ENCODE measurements at regions not wholly inside any gene's neighbourhood (a gene's known extent, or its start where the extent isn't known, plus 50 kb on each side); places are given as distances from the start of the nearest gene placed in this dataset.

GRCh38 chr6:11434565-11435326 lies 102.8 kb upstream of the TMEM170B start (continued):
- TF ChIP-seq ZNF232 (CRISPR knock-in tag; IDR thresholded peaks at IDR 0.05; ENCODE audit: borderline replicate concordance) (no peak), SOX13 (IDR thresholded peaks at IDR 0.05) (peak; percentile 88), SOX13 (CRISPR knock-in tag; conservative IDR thresholded peaks at IDR 0.05 in 1 of 2, IDR thresholded peaks at IDR 0.05 in 1 of 2) (peak in 1 of 2 experiments; percentile 98; a peak in 2 of 4 replicates), ZNF121 (CRISPR knock-in tag; IDR thresholded peaks at IDR 0.05) (peak; percentile 63; the same call in 1 of the 2 replicates), DMAP1 (CRISPR knock-in tag; IDR thresholded peaks at IDR 0.05) (peak; percentile 85; the same call in 1 of the 2 replicates), NBN (conservative IDR thresholded peaks at IDR 0.05) (no peak), ZNF652 (CRISPR knock-in tag; IDR thresholded peaks at IDR 0.05; ENCODE audit: borderline replicate concordance, low read depth) (peak; percentile 63; the same call in 1 of the 2 replicates), ZNF777 (CRISPR knock-in tag; IDR thresholded peaks at IDR 0.05) (no peak), ELK4 (CRISPR knock-in tag; IDR thresholded peaks at IDR 0.05; ENCODE audit: borderline replicate concordance) (no peak), CCDC6 (CRISPR knock-in tag; IDR thresholded peaks at IDR 0.05) (peak; percentile 87), ZNF589 (CRISPR knock-in tag; conservative IDR thresholded peaks at IDR 0.05) (no peak), ZBTB2 (CRISPR knock-in tag; IDR thresholded peaks at IDR 0.05; ENCODE audit: low read depth) (peak; percentile 43; the same call in 1 of the 2 replicates), ZNF616 (CRISPR knock-in tag; IDR thresholded peaks at IDR 0.05; ENCODE audit: low read depth) (0 out of 2 replicates have a peak, but pooled peaks have one; percentile 76), ZSCAN9 (CRISPR knock-in tag; IDR thresholded peaks at IDR 0.05; ENCODE audit: borderline replicate concordance) (peak; percentile 95; the same call in 1 of the 2 replicates), HHEX (CRISPR knock-in tag; IDR thresholded peaks at IDR 0.05) (peak; percentile 93), LRRFIP1 (CRISPR knock-in tag; conservative IDR thresholded peaks at IDR 0.05) (no peak), ZFY (CRISPR knock-in tag; IDR thresholded peaks at IDR 0.05) (no peak), ARID2 (CRISPR knock-in tag; IDR thresholded peaks at IDR 0.05; ENCODE audit: borderline replicate concordance) (0 out of 2 replicates have a peak, but pooled peaks have one; percentile 33), RFX5 (IDR thresholded peaks at IDR 0.05; ENCODE audit: low read depth, low read length) (no peak), ELF3 (CRISPR knock-in tag; IDR thresholded peaks at IDR 0.05) (peak; percentile 97), GLI4 (CRISPR knock-in tag; IDR thresholded peaks at IDR 0.05; ENCODE audit: borderline replicate concordance) (peak; percentile 81), HMG20B (CRISPR knock-in tag; conservative IDR thresholded peaks at IDR 0.05) (peak; percentile 92)
- TF ChIP-seq, protein P1, sequence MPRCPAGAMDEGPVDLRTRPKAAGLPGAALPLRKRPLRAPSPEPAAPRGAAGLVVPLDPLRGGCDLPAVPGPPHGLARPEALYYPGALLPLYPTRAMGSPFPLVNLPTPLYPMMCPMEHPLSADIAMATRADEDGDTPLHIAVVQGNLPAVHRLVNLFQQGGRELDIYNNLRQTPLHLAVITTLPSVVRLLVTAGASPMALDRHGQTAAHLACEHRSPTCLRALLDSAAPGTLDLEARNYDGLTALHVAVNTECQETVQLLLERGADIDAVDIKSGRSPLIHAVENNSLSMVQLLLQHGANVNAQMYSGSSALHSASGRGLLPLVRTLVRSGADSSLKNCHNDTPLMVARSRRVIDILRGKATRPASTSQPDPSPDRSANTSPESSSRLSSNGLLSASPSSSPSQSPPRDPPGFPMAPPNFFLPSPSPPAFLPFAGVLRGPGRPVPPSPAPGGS (CRISPR knock-in tag; IDR thresholded peaks at IDR 0.05): 0 out of 2 replicates have a peak, but pooled peaks have one; percentile 18
- TF ChIP-seq, protein P2, sequence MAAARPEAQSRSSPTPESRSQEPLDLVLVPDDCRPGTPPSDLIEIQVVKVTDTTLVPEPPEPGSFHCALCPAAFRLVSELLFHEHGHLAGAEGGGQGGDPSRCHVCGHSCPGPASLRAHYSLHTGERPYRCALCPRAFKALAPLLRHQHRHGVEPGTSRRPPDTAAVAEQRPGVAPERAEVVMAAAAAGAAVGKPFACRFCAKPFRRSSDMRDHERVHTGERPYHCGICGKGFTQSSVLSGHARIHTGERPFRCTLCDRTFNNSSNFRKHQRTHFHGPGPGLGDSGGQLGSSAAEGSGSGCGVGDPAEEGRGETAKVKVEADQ (CRISPR knock-in tag; IDR thresholded peaks at IDR 0.05; ENCODE audit: borderline replicate concordance): peak; percentile 92; the same call in 1 of the 2 replicates

All from HepG2 (cell line).